GM12878 (cell line): ENCODE measurements at regions not wholly inside any gene's neighbourhood (a gene's known extent, or its start where the extent isn't known, plus 50 kb on each side); places are given as distances from the start of the nearest gene placed in this dataset.

Source experiments
- CTCF ChIP-seq, 3 experiments: IDR thresholded peaks in 2 of 3; conservative IDR thresholded peaks in 1 of 3; 2 replicates each; pipeline ENCODE4 v1.5.1; 2011; ENCODE audit warnings: low read depth in 3 of 3, low read length in 3 of 3, mild to moderate bottlenecking in 3 of 3, control low read depth in 2 of 3, moderate library complexity in 2 of 3, inconsistent platforms in 1 of 3, mixed read lengths in 1 of 3; ENCODE audit not compliant: control insufficient read depth in 2 of 3, insufficient read depth in 1 of 3; ENCODE audit errors: extremely low read depth in 1 of 3
- NFYB ChIP-seq: IDR thresholded peaks from 2 replicates; pipeline ENCODE4 v1.6.1; 2011; ENCODE audit warnings: low read depth, mild to moderate bottlenecking, low read length, improper control_type of control experiment, moderate library complexity; ENCODE audit not compliant: insufficient read depth

- no peak for TF ChIP-seq CTCF (IDR thresholded peaks at IDR 0.05 in 2 of 3, conservative IDR thresholded peaks at IDR 0.05 in 1 of 3; ENCODE audit: control insufficient read depth in 2 of 3, extremely low read depth in 1 of 3, insufficient read depth in 1 of 3, low read depth in 3 of 3, low read length in 3 of 3)
- no peak for TF ChIP-seq NFYB
Measured at GRCh38 chr15:62787401-62787800, 255.1 kb upstream of the TPM1 start.
